SK-N-SH (cell line): ENCODE measurements at regions not wholly inside any gene's neighbourhood (a gene's known extent, or its start where the extent isn't known, plus 50 kb on each side); places are given as distances from the start of the nearest gene placed in this dataset.

ENCODE experiments used
- IRF3 ChIP-seq: fragments of 150-350 bp; IDR thresholded peaks from 2 replicates; pipeline ENCODE4 v1.6.1; 2016; ENCODE audit warnings: mild to moderate bottlenecking, low read depth, low read length
- NFIC ChIP-seq: IDR thresholded peaks from 2 replicates; pipeline ENCODE4 v1.4.0; 2012; ENCODE audit warnings: borderline replicate concordance
- TF ChIP-seq, protein P1 (sequence below): fragments of 200-600 bp; sonication (generic); IDR thresholded peaks from 2 replicates; pipeline ENCODE4 v1.6.1; 2017; ENCODE audit warnings: antibody characterized with exemption, mild to moderate bottlenecking, moderate library complexity

GRCh38 chr5:17799521-17799920 is 165.3 kb downstream of the TAF11L14 start:
- TF ChIP-seq NFIC (no peak), IRF3 (no peak)
- TF ChIP-seq, protein P1, sequence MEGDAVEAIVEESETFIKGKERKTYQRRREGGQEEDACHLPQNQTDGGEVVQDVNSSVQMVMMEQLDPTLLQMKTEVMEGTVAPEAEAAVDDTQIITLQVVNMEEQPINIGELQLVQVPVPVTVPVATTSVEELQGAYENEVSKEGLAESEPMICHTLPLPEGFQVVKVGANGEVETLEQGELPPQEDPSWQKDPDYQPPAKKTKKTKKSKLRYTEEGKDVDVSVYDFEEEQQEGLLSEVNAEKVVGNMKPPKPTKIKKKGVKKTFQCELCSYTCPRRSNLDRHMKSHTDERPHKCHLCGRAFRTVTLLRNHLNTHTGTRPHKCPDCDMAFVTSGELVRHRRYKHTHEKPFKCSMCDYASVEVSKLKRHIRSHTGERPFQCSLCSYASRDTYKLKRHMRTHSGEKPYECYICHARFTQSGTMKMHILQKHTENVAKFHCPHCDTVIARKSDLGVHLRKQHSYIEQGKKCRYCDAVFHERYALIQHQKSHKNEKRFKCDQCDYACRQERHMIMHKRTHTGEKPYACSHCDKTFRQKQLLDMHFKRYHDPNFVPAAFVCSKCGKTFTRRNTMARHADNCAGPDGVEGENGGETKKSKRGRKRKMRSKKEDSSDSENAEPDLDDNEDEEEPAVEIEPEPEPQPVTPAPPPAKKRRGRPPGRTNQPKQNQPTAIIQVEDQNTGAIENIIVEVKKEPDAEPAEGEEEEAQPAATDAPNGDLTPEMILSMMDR, result no peak
